GM10248 (cell line): ENCODE measurements at regions not wholly inside any gene's neighbourhood (a gene's known extent, or its start where the extent isn't known, plus 50 kb on each side); places are given as distances from the start of the nearest gene placed in this dataset.

Experiments used
- CTCF ChIA-PET: fragments of 300-600 bp; sonication (Branson Sonifier 250); formaldehyde crosslinking; extraction: SDS; loops from one replicate; lab custom pipeline; 2021; ENCODE audit warnings: antibody characterized with exemption; lab: Yijun Ruan, JAX
- POLR2A ChIA-PET: fragments of 350-650 bp; sonication (Branson Sonifier 250); formaldehyde crosslinking; extraction: SDS; loops from one replicate; lab custom pipeline; 2020; ENCODE audit warnings: antibody characterized with exemption; lab: Yijun Ruan, JAX
- DNase-seq: peaks from one replicate; pipeline ENCODE4 v3.0.0; 2012; ENCODE audit errors: extremely low spot score
- CTCF ChIP-seq: IDR thresholded peaks from 2 replicates; pipeline ENCODE4 v1.5.1; 2012; ENCODE audit warnings: mild to moderate bottlenecking, low read depth; ENCODE audit errors: extremely low read depth, missing control alignments, control extremely low read depth

GRCh38 chr11:13076961-13077360 lies 67.8 kb downstream of the RASSF10 start:
- no peak for TF ChIP-seq CTCF
- POLR2A ChIA-PET: no interaction called here
- DNase-seq: no peak
- CTCF ChIA-PET: no interaction called here

- CTCF ChIA-PET: interaction anchor here (1.4 kb wide), 1 partner anchor 25 kb away, joined by 3 read pairs; no protein-coding TSS in a partner anchor
- POLR2A ChIA-PET: no interaction called here
- TF ChIP-seq CTCF: no peak
- no peak for DNase-seq
These were observed 71.7 kb downstream of the RASSF10 start for GRCh38 chr11:13080861-13081260.

- DNase-seq: no peak
- ChIA-PET CTCF (interaction anchor here (2.1 kb wide), 1 partner anchor 9 kb away, joined by 5 read pairs; no protein-coding TSS in a partner anchor), POLR2A (no interaction called here)
- no peak for TF ChIP-seq CTCF
These were observed 73.5 kb downstream of the RASSF10 start for GRCh38 chr11:13082588-13082987.

- CTCF ChIA-PET: no interaction called here
- POLR2A ChIA-PET: no interaction called here
- DNase-seq: no peak
- TF ChIP-seq CTCF: no peak
These were observed 81.2 kb downstream of the RASSF10 start for GRCh38 chr11:13090228-13090708.

DNA sequence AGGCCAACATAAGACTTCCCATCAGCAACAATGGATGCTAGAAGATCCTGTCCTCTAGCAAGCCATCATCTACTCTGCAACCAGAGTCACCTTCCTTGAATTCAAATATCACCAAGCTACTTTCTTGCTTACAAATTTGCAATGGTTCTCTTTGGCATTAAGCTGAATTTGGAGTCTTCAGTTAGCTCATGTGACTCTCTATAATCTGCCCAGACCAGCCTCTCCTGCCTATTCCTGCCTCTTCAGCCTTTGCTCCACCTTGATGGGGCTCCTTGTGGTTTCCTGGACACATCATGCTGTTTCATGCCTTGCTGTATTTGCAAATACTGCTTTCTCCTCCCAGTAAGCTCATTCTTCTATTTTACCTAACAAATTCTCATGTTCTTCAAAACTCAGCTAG lies 82.3 kb downstream of the RASSF10 start:
- no peak for TF ChIP-seq CTCF
- DNase-seq: no peak
- POLR2A ChIA-PET: no interaction called here
- CTCF ChIA-PET: interaction anchor here (0.9 to 1.3 kb wide), 2 partner anchors 9 to 12 kb away, joined by 3 to 5 read pairs; no protein-coding TSS in a partner anchor

DNA sequence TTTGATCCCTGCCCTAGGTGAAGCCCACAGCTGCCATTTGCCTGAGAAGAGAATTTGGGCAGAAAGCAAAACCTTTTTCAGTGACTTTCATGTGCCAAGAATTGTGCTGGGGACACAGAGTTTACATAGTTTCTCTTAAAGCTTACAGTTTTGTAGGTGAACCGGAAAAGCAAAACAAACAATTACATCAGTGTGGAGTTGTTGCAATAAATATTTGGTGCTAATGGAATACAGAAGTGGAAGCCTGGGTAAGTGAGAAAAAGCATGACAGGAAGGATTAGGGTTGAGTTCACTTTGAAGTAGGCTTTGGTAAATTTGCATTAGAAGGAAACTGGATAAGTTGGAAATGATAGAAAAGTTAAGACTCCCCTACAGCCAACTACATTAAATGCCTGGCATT lies 82.7 kb downstream of the RASSF10 start:
- ChIA-PET CTCF (interaction anchor here (0.9 to 1.3 kb wide), 2 partner anchors 9 to 11 kb away, joined by 3 to 5 read pairs; no protein-coding TSS in a partner anchor), POLR2A (no interaction called here)
- no peak for TF ChIP-seq CTCF
- no peak for DNase-seq
